Motor neuron (in vitro differentiated cells): ENCODE measurements at regions not wholly inside any gene's neighbourhood (a gene's known extent, or its start where the extent isn't known, plus 50 kb on each side); places are given as distances from the start of the nearest gene placed in this dataset.
A peak's percentile ranks its signal among the peaks of the same experiment; 100 is the strongest.

ENCODE experiments used
- ATAC-seq, 8 experiments: fragments of 200-7000 bp; cut with Tn5 transposase; replicated peaks in 6 of 8; 2 replicates each; pipeline ENCODE4 v1.8.0; 2021; ENCODE audit warnings: mild to moderate bottlenecking in 8 of 8, moderate library complexity in 8 of 8
- H3K27ac ChIP-seq, 2 donors: fragments of 250-450 bp; sonication (Bioruptor Pico); 2 replicates each; pipeline ENCODE4 v1.9.0; 2021; ENCODE audit warnings: antibody characterized with exemption in 2 of 2, mild to moderate bottlenecking in 2 of 2, moderate library complexity in 1 of 2
- H3K4me1 ChIP-seq, 2 donors: fragments of 250-450 bp; sonication (Bioruptor Pico); replicated peaks in 1 of 2; 2 replicates each; pipeline ENCODE4 v1.6.1; 2021; ENCODE audit warnings: antibody characterized with exemption in 2 of 2, mild to moderate bottlenecking in 2 of 2, moderate library complexity in 1 of 2
- H3K4me3 ChIP-seq, 5 donors: fragments of 250-450 bp; sonication (Bioruptor Pico); 2 replicates each; pipeline ENCODE4 v1.9.0; 2021; ENCODE audit warnings: antibody characterized with exemption in 5 of 5, mild to moderate bottlenecking in 5 of 5, moderate library complexity in 4 of 5
- WGBS, 10 experiments: fragments of 450-650 bp; shearing (Covaris generic); methylation state at CpG; one replicate each; pipeline ENCODE4 v1.0.0; 2022; 5-methylcytosine and 5-hydroxymethylcytosine counted together
- in situ Hi-C, 9 experiments: fragments of 400-800 bp; cut with MboI; loops; one replicate each; pipeline ENCODE4 v1.15.0; 2021; ENCODE audit warnings: low sequenced_read_pairs in 9 of 9, low pct_unique_long_range_greater_than_20kb in 2 of 9; ENCODE audit not compliant: unreplicated experiment in 9 of 9

DNA sequence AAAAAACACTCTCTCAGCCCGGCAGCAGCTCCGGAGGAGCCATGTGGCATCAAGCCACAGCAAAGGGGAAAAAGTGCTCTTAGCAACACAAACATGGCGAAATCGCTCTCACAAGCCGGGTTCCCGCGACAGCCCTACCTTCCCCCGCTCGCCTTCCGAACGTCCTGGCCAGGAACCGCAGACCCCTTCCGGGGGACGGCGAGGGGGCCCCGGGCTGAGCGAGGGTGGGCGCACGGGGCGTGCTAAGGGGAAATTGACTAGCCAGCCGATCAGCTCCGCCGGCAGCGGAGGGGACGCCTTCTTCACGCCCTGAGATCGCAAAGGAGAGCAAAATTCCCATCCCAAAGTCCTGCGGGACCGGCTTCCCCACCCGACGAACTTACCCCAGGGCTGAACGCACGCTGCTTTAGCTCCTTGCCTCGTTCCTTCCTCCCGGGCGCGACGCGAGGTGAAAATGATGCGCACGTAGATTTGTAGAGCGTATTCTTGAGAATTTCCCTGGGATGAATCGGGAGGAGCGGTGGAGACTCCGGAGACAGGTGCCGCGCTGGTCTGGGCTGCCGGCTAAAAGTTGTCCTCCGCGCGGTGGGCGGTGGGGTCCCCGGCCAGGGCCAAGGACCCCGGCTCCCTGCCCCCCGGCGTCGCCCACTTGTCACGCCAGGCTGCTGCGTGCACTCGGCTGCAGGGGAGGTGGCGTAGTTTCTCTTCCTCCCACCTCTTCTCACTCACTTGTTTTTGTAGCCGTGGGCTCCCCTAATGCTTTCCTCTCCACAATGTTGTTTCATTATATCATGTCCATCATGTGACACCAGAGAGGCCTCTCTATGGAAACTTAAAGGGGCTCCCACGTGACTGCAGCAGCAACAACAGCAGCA is 220.1 kb upstream of the MKLN1 start:
- H3K27ac ChIP-seq, result peak overlapping the region in 1 of 2 donors; percentile 30
- peak overlapping the region; percentile 49 to 90 (median 60) for H3K4me3 ChIP-seq
- ATAC-seq, result peak; percentile 1 to 52 (median 48)
- H3K4me1 ChIP-seq, result peaks cover 28% of the 10 kb centered on the region in 2 donors
- in situ Hi-C loops, result loop anchor here in 2 of 9 experiments (25.0 kb wide), 1 partner anchor 205 kb away; no protein-coding TSS in a partner anchor
- WGBS, 10 experiments, result 0 to 5% (median 2%) methylated on average over 2 to 17 of the region's 63 CpGs; no CpG with 5 or more reads in 6 of the 10 experiments

GRCh38 chr7:131108212-131108940 is 219.3 kb upstream of the MKLN1 start:
- ATAC-seq, result no peak
- H3K4me3 ChIP-seq, result peak overlapping the region; percentile 49 to 90 (median 60)
- H3K27ac ChIP-seq, result peak overlapping the region in 1 of 2 donors; percentile 30
- H3K4me1 ChIP-seq, result peaks cover 28% of the 10 kb centered on the region in 2 donors
- 0 to 100% (median 12%) methylated on average over 2 to 20 of the region's 30 CpGs for WGBS, 10 experiments
- in situ Hi-C loops, result loop anchor here in 2 of 9 experiments (25.0 kb wide), 1 partner anchor 204 kb away; no protein-coding TSS in a partner anchor

DNA sequence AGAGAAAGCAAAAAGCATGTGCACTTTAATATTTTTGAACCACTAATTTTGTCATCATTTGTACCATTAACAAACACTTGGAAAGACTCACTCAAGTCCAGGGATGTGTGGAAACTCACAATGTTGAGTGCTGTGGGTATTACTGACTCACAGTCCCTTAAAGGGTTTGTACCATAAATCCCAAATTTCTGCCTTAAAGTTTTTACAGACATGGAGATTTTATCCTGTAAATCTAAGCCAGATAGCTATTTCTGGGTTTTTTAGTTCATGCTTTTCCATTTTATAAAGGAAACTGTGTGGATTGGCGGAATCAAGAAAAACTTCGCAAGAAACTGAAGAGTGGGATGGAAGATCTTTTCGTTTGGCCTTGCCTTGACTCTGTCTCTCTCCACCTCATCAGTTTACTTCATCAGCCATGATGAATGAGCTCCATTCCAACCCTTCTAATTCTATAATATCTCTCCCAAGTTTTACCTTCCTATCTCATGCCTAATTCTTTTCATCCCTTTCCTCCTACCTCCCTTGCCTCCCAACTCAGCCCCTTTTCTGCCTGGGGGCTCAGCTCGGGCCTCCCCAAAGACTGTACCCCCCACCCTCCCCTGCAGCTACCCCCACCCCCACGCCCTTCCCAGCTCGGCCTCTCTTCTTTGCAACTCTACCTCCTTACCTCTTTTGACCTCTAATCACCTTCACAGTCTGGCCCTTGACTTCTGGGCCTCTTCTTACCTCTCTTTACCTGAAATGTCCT is 218.5 kb upstream of the MKLN1 start:
- Histone ChIP-seq H3K4me3 (peak overlapping the region; percentile 34 to 80 (median 41)), H3K27ac (no peak overlapping the region), H3K4me1 (peaks cover 28% of the 10 kb centered on the region in 2 donors)
- in situ Hi-C loops, result loop anchor here in 2 of 9 experiments (25.0 kb wide), 1 partner anchor 203 kb away; no protein-coding TSS in a partner anchor
- no peak for ATAC-seq
- 15 to 67% (median 44%) methylated on average over 2 to 3 of the region's 6 CpGs; no CpG with 5 or more reads in 4 of the 10 experiments for WGBS, 10 experiments

GRCh38 chr7:131109759-131110296 is 217.8 kb upstream of the MKLN1 start:
- in situ Hi-C loops, result loop anchor here in 2 of 9 experiments (25.0 kb wide), 1 partner anchor 202 kb away; no protein-coding TSS in a partner anchor
- ATAC-seq, result peak; percentile 11 to 48 (median 26)
- Histone ChIP-seq H3K27ac (no peak overlapping the region), H3K4me3 (peak overlapping the region; percentile 34 to 80 (median 41)), H3K4me1 (peaks cover 28% of the 10 kb centered on the region in 2 donors)
- 0% methylated on average over 2 to 8 of the region's 37 CpGs; no CpG with 5 or more reads in 7 of the 10 experiments for WGBS, 10 experiments

GRCh38 chr7:131110297-131111080 is 217.2 kb upstream of the MKLN1 start:
- Histone ChIP-seq H3K27ac (no peak overlapping the region), H3K4me1 (peaks cover 23 to 26% of the 10 kb centered on the region in 2 donors), H3K4me3 (peak overlapping the region; percentile 34 to 80 (median 41))
- in situ Hi-C loops, result loop anchor here in 2 of 9 experiments (25.0 kb wide), 1 partner anchor 202 kb away; no protein-coding TSS in a partner anchor
- ATAC-seq, result peak in 3 of 8 experiments; percentile 1 to 38 (median 35)
- 0 to 100% (median 50%) methylated on average over 1 to 6 of the region's 12 CpGs; no CpG with 5 or more reads in 1 of the 10 experiments for WGBS, 10 experiments

DNA sequence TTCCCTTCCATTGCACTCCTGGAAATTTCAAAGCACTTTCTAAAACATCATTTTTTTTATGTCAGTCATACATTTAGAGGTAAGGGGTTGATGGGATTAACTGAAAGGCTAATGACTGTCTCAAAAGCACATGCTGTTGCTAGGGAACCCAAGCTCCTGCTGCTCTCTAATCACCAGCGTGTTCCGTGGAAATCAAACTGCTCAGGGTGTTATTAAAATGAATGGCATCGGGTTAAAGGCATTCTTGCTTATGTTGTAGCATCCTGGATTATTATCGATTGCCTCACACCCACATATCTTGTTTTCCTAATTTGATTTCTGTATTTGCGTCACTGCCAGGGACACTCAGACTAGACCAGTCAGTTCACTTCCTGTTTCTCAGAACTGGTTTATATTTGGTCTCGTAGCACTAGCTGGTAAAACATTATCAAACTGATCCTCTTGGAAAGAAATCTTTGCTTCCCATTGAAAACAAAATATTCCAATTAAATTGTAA is 216.5 kb upstream of the MKLN1 start:
- Histone ChIP-seq H3K4me1 (peaks cover 23 to 26% of the 10 kb centered on the region in 2 donors), H3K27ac (no peak overlapping the region), H3K4me3 (no peak overlapping the region)
- 0 to 100% (median 39%) methylated on average over 1 to 6 of the region's 6 CpGs; no CpG with 5 or more reads in 1 of the 10 experiments for WGBS, 10 experiments
- peak in 1 of 8 experiments; percentile 2 for ATAC-seq
- in situ Hi-C loops, result loop anchor here in 2 of 9 experiments (25.0 kb wide), 1 partner anchor 201 kb away; no protein-coding TSS in a partner anchor

DNA sequence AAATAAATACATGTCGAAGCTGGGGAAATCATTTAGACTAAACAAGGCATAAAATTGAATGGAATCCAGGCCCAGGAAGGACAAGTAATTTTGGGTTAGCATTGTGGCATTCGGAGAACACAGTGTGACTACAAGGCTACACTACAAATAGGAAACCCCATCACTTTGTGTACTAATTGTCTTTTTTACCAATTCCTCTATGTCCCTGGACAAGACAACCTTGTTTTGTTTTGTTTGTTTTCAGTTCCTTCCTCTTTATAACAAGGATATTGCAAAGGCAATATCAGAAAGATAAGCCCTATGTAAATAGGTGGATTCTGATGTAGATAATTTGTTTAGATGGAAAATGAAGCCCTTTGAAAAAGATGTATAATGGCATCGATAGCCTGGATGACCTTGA is 215.9 kb upstream of the MKLN1 start:
- Histone ChIP-seq H3K4me1 (peaks cover 23 to 26% of the 10 kb centered on the region in 2 donors), H3K4me3 (no peak overlapping the region), H3K27ac (no peak overlapping the region)
- WGBS, 10 experiments, result 27 to 94% (median 85%) methylated on average over 1 to 3 of the region's 3 CpGs
- in situ Hi-C loops, result loop anchor here in 2 of 9 experiments (25.0 kb wide), 1 partner anchor 201 kb away; no protein-coding TSS in a partner anchor
- ATAC-seq, result no peak

DNA sequence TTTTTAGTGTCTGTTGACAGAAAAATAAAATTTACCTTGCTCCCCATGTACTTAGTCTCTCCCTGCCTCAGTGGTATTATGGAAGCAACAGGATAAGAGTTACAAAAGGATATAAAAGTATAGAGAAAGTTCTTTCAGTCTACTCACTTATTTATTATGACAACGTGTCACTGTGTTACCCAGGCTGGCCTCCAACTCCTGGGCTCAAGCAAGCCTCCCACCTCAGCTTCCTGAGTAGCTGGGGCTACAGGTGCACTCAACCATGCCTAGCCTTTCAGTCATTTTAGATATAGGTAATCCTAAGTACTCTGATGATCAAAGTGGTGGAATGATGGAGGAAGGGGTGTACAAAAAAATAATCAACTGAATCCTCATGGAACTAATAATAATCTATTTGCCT is 215.2 kb upstream of the MKLN1 start:
- peaks cover 23 to 26% of the 10 kb centered on the region in 2 donors for H3K4me1 ChIP-seq
- in situ Hi-C loops, result loop anchor here in 2 of 9 experiments (25.0 kb wide), 1 partner anchor 200 kb away; no protein-coding TSS in a partner anchor
- no peak for ATAC-seq
- no peak overlapping the region for H3K4me3 ChIP-seq
- WGBS, 10 experiments, result 80 to 100% (median 100%) methylated on average over 1 of the region's 1 CpG; no CpG with 5 or more reads in 2 of the 10 experiments
- H3K27ac ChIP-seq, result no peak overlapping the region

DNA sequence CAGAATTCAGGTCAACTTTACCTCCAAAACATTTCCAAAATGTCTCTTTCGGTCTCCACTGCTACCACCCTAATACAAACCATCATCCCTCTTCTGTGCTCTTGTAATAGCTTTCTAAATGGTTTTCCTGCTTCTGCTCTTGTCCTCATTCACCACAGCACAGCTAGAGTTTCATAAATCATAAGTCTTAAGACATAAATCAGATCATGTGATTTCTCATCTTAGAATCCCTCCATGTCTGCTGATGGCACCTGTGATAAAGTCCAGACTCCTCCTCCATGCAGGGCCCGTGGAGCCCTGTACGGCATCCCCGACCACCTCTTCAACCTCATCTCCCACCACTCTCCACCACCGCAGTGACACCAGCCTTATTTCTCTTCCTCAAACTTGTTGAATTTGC is 212.3 kb upstream of the MKLN1 start:
- in situ Hi-C loops, result loop anchor here in 2 of 9 experiments (25.0 kb wide), 1 partner anchor 197 kb away; no protein-coding TSS in a partner anchor
- no peak overlapping the region for H3K27ac ChIP-seq
- H3K4me3 ChIP-seq, result no peak overlapping the region
- peaks cover 8 to 10% of the 10 kb centered on the region in 2 donors for H3K4me1 ChIP-seq
- ATAC-seq, result no peak
- 43 to 83% (median 74%) methylated on average over 1 to 5 of the region's 5 CpGs for WGBS, 10 experiments

GRCh38 chr7:131117439-131117838 is 210.2 kb upstream of the MKLN1 start:
- WGBS, 10 experiments, result 45 to 100% (median 90%) methylated on average over 1 of the region's 1 CpG; no CpG with 5 or more reads in 1 of the 10 experiments
- Histone ChIP-seq H3K27ac (no peak overlapping the region), H3K4me3 (no peak overlapping the region), H3K4me1 (no peaks in the 10 kb centered on the region)
- no peak for ATAC-seq
- in situ Hi-C loops, result loop anchor here in 2 of 9 experiments (25.0 kb wide), 1 partner anchor 195 kb away; no protein-coding TSS in a partner anchor

DNA sequence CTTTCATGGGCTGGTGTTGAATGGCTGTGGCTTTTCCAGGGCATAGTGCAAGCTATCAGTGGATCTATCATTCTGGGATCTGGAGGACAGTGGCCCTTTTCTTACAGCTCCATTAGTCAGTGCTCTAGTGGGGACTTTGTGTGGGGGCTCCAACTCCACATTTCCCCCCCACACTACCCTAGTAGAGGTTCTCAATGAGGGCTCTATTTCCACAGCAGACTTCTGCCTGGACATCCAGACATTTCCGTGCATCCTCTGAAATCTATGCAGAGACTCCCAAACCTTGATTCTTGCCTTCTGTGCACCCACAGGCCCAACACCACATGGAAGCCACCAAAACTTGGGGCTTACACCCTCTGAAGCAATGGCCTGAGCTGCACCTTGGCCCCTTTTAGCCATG is 208.3 kb upstream of the MKLN1 start:
- in situ Hi-C loops, result loop anchor here in 2 of 9 experiments (25.0 kb wide), 1 partner anchor 193 kb away; no protein-coding TSS in a partner anchor
- ATAC-seq, result no peak
- Histone ChIP-seq H3K4me3 (no peak overlapping the region), H3K4me1 (no peaks in the 10 kb centered on the region), H3K27ac (no peak overlapping the region)
- WGBS, 10 experiments, result 83 to 100% (median 100%) methylated on average over 1 of the region's 1 CpG; no CpG with 5 or more reads in 5 of the 10 experiments
